SK-N-SH treated with all-trans-retinoic acid at 6 μM for 48 hours (cell line): ENCODE measurements at regions not wholly inside any gene's neighbourhood (a gene's known extent, or its start where the extent isn't known, plus 50 kb on each side); places are given as distances from the start of the nearest gene placed in this dataset.

Experiments
- ATAC-seq: fragments of 200-7000 bp; cut with Tn5 transposase; 3 replicates; pipeline ENCODE4 v1.9.1; 2020; ENCODE audit warnings: mild to moderate bottlenecking, moderate library complexity
- ARNTL ChIP-seq: fragments of 450-650 bp; formaldehyde crosslinking; IDR thresholded peaks from 2 replicates; pipeline ENCODE4 v1.5.0; 2020; ENCODE audit warnings: low read depth, mild to moderate bottlenecking, moderate library complexity, borderline replicate concordance
- BACH2 ChIP-seq: fragments of 250-450 bp; sonication (Bioruptor Pico); IDR thresholded peaks from 2 replicates; pipeline ENCODE4 v1.9.0; 2021; ENCODE audit warnings: mild to moderate bottlenecking, borderline replicate concordance
- CSDC2 ChIP-seq: fragments of 250-450 bp; sonication (Bioruptor Pico); IDR thresholded peaks from 2 replicates; pipeline ENCODE4 v1.5.0; 2020; ENCODE audit warnings: mild to moderate bottlenecking, moderate library complexity
- CSRNP3 ChIP-seq: fragments of 250-450 bp; sonication (Bioruptor Pico); IDR thresholded peaks from 2 replicates; pipeline ENCODE4 v1.5.1; 2021; ENCODE audit warnings: mild to moderate bottlenecking, moderate library complexity
- ESRRG ChIP-seq: fragments of 250-450 bp; sonication (Bioruptor Pico); IDR thresholded peaks from 2 replicates; pipeline ENCODE4 v1.6.1; 2021; ENCODE audit warnings: mild to moderate bottlenecking
- ISL1 ChIP-seq: fragments of 250-450 bp; sonication (Bioruptor Pico); IDR thresholded peaks from 2 replicates; pipeline ENCODE4 v2.1.2; 2022; ENCODE audit warnings: mild to moderate bottlenecking, moderate library complexity
- OSR1 ChIP-seq: fragments of 250-450 bp; sonication (Bioruptor Pico); IDR thresholded peaks from 2 replicates; pipeline ENCODE4 v1.8.0; 2022; ENCODE audit warnings: moderate library complexity, mild to moderate bottlenecking, inconsistent platforms
- POU6F1 ChIP-seq: fragments of 250-450 bp; sonication (Bioruptor Pico); IDR thresholded peaks from 2 replicates; pipeline ENCODE4 v1.8.0; 2021; ENCODE audit warnings: low read depth, mild to moderate bottlenecking, moderate library complexity, borderline replicate concordance
- PPARA ChIP-seq: fragments of 250-450 bp; sonication (Bioruptor Pico); IDR thresholded peaks from 2 replicates; pipeline ENCODE4 v1.5.0; 2020; ENCODE audit warnings: mild to moderate bottlenecking, borderline replicate concordance
- RARB ChIP-seq: fragments of 250-450 bp; sonication (Bioruptor Pico); IDR thresholded peaks from 2 replicates; pipeline ENCODE4 v1.8.0; 2021; ENCODE audit warnings: mild to moderate bottlenecking, moderate library complexity
- SNAI2 ChIP-seq: fragments of 250-450 bp; sonication (Bioruptor Pico); IDR thresholded peaks from 2 replicates; pipeline ENCODE4 v1.5.0; 2020; ENCODE audit warnings: mild to moderate bottlenecking, moderate library complexity
- TCF4 ChIP-seq: fragments of 250-450 bp; sonication (Bioruptor Pico); IDR thresholded peaks from 2 replicates; pipeline ENCODE4 v1.8.0; 2021; ENCODE audit warnings: mild to moderate bottlenecking, moderate library complexity, borderline replicate concordance
- TOX ChIP-seq: fragments of 250-450 bp; sonication (Bioruptor Pico); IDR thresholded peaks from 2 replicates; pipeline ENCODE4 v1.8.0; 2021; ENCODE audit warnings: mild to moderate bottlenecking, moderate library complexity, borderline replicate concordance
- ZC3H10 ChIP-seq: fragments of 250-450 bp; sonication (Bioruptor Pico); IDR thresholded peaks from 2 replicates; pipeline ENCODE4 v1.5.1; 2021; ENCODE audit warnings: mild to moderate bottlenecking, moderate library complexity
- ZFP3 ChIP-seq: fragments of 250-450 bp; sonication (Bioruptor Pico); IDR thresholded peaks from 2 replicates; pipeline ENCODE4 v1.5.0; 2020; ENCODE audit warnings: mild to moderate bottlenecking, moderate library complexity
- ZFP30 ChIP-seq: fragments of 450-650 bp; formaldehyde crosslinking; IDR thresholded peaks from 2 replicates; pipeline ENCODE4 v1.5.0; 2022; ENCODE audit warnings: mild to moderate bottlenecking, moderate library complexity
- ZNF565 ChIP-seq: fragments of 450-650 bp; formaldehyde crosslinking; conservative IDR thresholded peaks from 2 replicates; pipeline ENCODE4 v1.5.0; 2020; ENCODE audit warnings: low read depth, mild to moderate bottlenecking, moderate library complexity
- ZNF70 ChIP-seq: fragments of 450-650 bp; formaldehyde crosslinking; IDR thresholded peaks from 2 replicates; pipeline ENCODE4 v1.5.0; 2020; ENCODE audit warnings: mild to moderate bottlenecking, moderate library complexity
- ZNF8 ChIP-seq: fragments of 450-650 bp; formaldehyde crosslinking; IDR thresholded peaks from 2 replicates; pipeline ENCODE4 v1.5.0; 2020; ENCODE audit warnings: mild to moderate bottlenecking, moderate library complexity
- TF ChIP-seq, protein P1 (sequence below): fragments of 250-450 bp; sonication (Bioruptor Pico); IDR thresholded peaks from 2 replicates; pipeline ENCODE4 v1.5.1; 2020; ENCODE audit warnings: low read depth, mild to moderate bottlenecking, moderate library complexity
- TF ChIP-seq, protein P2 (sequence below): fragments of 250-450 bp; sonication (Bioruptor Pico); IDR thresholded peaks from 2 replicates; pipeline ENCODE4 v1.8.0; 2020; ENCODE audit warnings: mild to moderate bottlenecking, moderate library complexity, borderline replicate concordance
- TF ChIP-seq, protein P3 (sequence below): fragments of 250-450 bp; sonication (Bioruptor Pico); IDR thresholded peaks from 2 replicates; pipeline ENCODE4 v1.5.0; 2020; ENCODE audit warnings: mild to moderate bottlenecking, moderate library complexity

GRCh38 chr7:97635622-97636021, 96.3 kb upstream of the TAC1 start:
- ATAC-seq = no peak
- no peak for TF ChIP-seq TCF4 (CRISPR knock-in tag)
- TF ChIP-seq ESRRG = no peak
- TF ChIP-seq, protein P1, sequence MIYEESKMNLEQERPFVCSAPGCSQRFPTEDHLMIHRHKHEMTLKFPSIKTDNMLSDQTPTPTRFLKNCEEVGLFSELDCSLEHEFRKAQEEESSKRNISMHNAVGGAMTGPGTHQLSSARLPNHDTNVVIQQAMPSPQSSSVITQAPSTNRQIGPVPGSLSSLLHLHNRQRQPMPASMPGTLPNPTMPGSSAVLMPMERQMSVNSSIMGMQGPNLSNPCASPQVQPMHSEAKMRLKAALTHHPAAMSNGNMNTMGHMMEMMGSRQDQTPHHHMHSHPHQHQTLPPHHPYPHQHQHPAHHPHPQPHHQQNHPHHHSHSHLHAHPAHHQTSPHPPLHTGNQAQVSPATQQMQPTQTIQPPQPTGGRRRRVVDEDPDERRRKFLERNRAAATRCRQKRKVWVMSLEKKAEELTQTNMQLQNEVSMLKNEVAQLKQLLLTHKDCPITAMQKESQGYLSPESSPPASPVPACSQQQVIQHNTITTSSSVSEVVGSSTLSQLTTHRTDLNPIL = no peak
- no peak for TF ChIP-seq OSR1 (CRISPR knock-in tag)
- TF ChIP-seq ZNF565 (CRISPR knock-in tag) = no peak
- no peak for TF ChIP-seq POU6F1
- no peak for TF ChIP-seq PPARA (CRISPR knock-in tag)
- no peak for TF ChIP-seq ZC3H10 (CRISPR knock-in tag)
- no peak for TF ChIP-seq ZNF70 (CRISPR knock-in tag)
- TF ChIP-seq SNAI2 = no peak
- TF ChIP-seq ISL1 (CRISPR knock-in tag) = no peak
- TF ChIP-seq CSRNP3 (CRISPR knock-in tag) = no peak

DNA sequence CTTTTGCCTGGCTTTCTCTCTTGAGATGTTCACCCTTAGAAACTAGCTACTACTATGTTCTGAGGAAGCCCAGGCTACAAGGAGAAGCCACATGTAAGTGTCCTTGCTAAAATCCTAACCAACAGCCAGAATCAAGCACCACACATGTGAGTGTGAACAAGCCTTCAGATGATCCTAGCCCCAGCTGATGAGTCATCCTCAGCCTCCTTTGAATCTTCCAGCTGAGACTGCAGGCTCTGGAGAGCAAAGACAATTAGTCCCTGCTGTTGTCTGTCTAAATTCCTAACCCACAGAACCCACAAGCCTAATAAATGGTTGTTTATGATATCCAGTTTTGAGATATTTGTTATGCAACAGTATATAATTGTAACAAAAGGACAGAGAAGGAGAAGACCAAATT, 92.8 kb upstream of the TAC1 start:
- no peak for TF ChIP-seq TCF4 (CRISPR knock-in tag)
- TF ChIP-seq ZFP3 (CRISPR knock-in tag) = no peak
- no peak for TF ChIP-seq OSR1 (CRISPR knock-in tag)
- no peak for TF ChIP-seq ZNF565 (CRISPR knock-in tag)
- TF ChIP-seq ZNF70 (CRISPR knock-in tag) = no peak
- TF ChIP-seq RARB = no peak
- TF ChIP-seq BACH2 = no peak
- no peak for TF ChIP-seq ARNTL (CRISPR knock-in tag)
- TF ChIP-seq POU6F1 = no peak
- TF ChIP-seq, protein P2, sequence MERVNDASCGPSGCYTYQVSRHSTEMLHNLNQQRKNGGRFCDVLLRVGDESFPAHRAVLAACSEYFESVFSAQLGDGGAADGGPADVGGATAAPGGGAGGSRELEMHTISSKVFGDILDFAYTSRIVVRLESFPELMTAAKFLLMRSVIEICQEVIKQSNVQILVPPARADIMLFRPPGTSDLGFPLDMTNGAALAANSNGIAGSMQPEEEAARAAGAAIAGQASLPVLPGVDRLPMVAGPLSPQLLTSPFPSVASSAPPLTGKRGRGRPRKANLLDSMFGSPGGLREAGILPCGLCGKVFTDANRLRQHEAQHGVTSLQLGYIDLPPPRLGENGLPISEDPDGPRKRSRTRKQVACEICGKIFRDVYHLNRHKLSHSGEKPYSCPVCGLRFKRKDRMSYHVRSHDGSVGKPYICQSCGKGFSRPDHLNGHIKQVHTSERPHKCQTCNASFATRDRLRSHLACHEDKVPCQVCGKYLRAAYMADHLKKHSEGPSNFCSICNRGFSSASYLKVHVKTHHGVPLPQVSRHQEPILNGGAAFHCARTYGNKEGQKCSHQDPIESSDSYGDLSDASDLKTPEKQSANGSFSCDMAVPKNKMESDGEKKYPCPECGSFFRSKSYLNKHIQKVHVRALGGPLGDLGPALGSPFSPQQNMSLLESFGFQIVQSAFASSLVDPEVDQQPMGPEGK (CRISPR knock-in tag) = no peak
- no peak for TF ChIP-seq TOX (CRISPR knock-in tag)
- TF ChIP-seq, protein P3, sequence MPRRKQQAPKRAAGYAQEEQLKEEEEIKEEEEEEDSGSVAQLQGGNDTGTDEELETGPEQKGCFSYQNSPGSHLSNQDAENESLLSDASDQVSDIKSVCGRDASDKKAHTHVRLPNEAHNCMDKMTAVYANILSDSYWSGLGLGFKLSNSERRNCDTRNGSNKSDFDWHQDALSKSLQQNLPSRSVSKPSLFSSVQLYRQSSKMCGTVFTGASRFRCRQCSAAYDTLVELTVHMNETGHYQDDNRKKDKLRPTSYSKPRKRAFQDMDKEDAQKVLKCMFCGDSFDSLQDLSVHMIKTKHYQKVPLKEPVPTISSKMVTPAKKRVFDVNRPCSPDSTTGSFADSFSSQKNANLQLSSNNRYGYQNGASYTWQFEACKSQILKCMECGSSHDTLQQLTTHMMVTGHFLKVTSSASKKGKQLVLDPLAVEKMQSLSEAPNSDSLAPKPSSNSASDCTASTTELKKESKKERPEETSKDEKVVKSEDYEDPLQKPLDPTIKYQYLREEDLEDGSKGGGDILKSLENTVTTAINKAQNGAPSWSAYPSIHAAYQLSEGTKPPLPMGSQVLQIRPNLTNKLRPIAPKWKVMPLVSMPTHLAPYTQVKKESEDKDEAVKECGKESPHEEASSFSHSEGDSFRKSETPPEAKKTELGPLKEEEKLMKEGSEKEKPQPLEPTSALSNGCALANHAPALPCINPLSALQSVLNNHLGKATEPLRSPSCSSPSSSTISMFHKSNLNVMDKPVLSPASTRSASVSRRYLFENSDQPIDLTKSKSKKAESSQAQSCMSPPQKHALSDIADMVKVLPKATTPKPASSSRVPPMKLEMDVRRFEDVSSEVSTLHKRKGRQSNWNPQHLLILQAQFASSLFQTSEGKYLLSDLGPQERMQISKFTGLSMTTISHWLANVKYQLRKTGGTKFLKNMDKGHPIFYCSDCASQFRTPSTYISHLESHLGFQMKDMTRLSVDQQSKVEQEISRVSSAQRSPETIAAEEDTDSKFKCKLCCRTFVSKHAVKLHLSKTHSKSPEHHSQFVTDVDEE (CRISPR knock-in tag) = no peak
- TF ChIP-seq, protein P1 = no peak
- no peak for TF ChIP-seq ZFP30 (CRISPR knock-in tag)
- no peak for TF ChIP-seq ESRRG
- no peak for TF ChIP-seq ZNF8
- TF ChIP-seq CSDC2 (CRISPR knock-in tag) = no peak
- no peak for TF ChIP-seq PPARA (CRISPR knock-in tag)
- ATAC-seq = no peak
